ENCODE measurements at regions not wholly inside any gene's neighbourhood (a gene's known extent, or its start where the extent isn't known, plus 50 kb on each side); places are given as distances from the start of the nearest gene placed in this dataset.
"Not testable (repeated sequence)": the region's sequence is repeated elsewhere in the genome, so short reads cannot be mapped to it uniquely, and the experiment has no call there.

DNA sequence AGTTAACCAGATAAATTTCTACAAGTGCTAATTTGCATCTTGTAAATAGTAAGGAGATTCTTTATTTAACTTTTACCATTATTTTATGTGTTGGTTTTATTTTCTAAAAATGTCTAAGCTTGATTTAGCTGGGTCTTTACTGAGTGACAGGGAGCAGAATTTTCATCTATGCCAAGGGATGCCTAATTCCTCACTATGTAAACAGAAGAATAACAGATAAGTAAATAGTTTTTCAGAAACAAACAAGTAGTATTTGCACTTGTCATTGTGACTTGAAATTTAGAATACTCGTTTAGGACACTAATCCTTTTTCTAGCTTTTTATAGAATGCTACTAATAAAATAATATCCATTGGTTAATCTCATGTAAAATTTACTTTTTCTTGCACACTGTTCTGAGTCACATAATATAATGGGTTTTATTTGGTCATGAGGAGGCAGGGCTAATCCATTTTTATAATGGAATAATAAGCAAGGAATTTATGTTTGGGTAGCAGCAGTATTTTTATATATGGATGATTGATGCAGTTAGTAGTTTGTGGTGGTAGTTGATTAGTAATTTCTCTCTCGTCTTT is 746.5 kb downstream of the SLC6A15 start:
- no peak for DNase-seq (ENCODE audit: low read depth in 4 of 4, low spot score in 3 of 4)

DNA sequence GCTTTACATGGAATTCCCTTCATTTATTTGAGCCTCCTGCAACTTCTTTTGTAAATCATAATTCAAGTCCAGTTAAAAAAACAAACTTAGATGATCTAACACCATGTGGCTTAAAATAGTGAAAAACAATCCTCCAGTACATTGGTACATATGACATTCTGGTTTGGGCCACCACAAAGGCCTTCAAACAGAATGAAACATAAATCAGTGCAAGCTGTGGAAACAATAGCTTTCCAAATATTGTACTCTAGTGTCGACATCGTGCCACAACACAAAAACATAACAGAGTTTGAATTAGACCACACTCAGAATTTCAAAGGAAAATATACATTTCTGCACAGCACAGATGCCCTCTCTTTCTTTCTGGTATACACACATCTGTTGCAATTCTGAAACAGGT is 751.3 kb downstream of the SLC6A15 start:
- no peak for DNase-seq (ENCODE audit: low read depth in 4 of 4, low spot score in 3 of 4)

GRCh38 chr12:84159260-84159659 is 753.3 kb downstream of the SLC6A15 start:
- DNase-seq (ENCODE audit: low read depth in 4 of 4, low spot score in 3 of 4): no peak

DNA sequence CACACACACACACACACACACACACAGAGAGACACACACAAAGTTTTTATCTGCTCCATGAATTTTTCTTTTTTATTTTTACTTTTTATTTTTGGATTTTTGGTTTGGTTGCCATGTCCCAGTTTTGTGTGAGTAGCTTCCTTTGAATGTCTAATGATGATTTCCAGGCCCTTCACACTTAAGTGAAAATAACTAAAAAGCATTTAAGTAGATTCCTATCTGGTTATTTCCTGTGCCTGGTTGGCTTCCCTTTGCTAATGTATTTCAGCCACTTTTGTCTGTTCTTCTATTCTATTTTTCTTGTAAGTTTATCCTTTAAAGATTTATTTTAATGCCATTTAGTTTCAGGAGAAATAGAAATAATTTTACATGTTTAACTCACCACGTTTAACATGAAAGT is 755.4 kb downstream of the SLC6A15 start:
- no peak for DNase-seq (ENCODE audit: low read depth in 4 of 4, low spot score in 3 of 4)

GRCh38 chr12:84154991-84155930 is 757.3 kb downstream of the SLC6A15 start:
- not testable (repeated sequence) for DNase-seq (ENCODE audit: low read depth in 4 of 4, low spot score in 3 of 4)

GRCh38 chr12:84154439-84154990 is 758.1 kb downstream of the SLC6A15 start:
- DNase-seq (ENCODE audit: low read depth in 4 of 4, low spot score in 3 of 4): not testable (repeated sequence)

GRCh38 chr12:84150201-84150600 is 762.4 kb downstream of the SLC6A15 start:
- peak in 1 of 4 donors; percentile 19 for DNase-seq (ENCODE audit: low read depth in 4 of 4, low spot score in 3 of 4)

DNA sequence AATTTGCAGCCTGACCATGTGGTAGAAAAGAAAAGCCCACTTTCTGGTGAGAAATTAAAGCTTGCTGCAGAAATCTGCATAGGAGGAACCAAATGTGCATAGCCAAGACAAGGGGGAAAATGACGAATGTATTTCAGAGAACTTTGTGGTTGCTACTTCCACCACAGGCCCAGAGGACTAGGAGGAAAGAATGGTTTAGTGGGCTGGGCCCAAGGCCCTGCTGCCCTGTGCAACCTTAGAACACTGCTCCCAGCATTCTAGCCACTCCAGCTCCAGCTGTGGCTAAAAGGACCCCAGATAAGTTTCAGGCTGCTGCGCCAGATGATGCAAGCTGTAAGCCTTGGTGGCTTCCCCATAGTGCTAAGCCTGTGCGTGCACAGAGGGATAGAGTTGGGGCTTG is 764.3 kb downstream of the SLC6A15 start:
- DNase-seq (ENCODE audit: low read depth in 4 of 4, low spot score in 3 of 4): no peak

- no peak for DNase-seq (ENCODE audit: low read depth in 4 of 4, low spot score in 3 of 4)
Measured at GRCh38 chr12:84136862-84137367, 775.7 kb downstream of the SLC6A15 start.

- no peak for DNase-seq (ENCODE audit: low read depth in 4 of 4, low spot score in 3 of 4)
Measured at GRCh38 chr12:84135586-84136279, 776.9 kb downstream of the SLC6A15 start.

GRCh38 chr12:84134797-84135366 is 777.7 kb downstream of the SLC6A15 start:
- DNase-seq (ENCODE audit: low read depth in 4 of 4, low spot score in 3 of 4): no peak

GRCh38 chr12:84131076-84131475 is 781.5 kb downstream of the SLC6A15 start:
- DNase-seq (ENCODE audit: low read depth in 4 of 4, low spot score in 3 of 4): no peak

GRCh38 chr12:84128117-84128991 is 784.2 kb downstream of the SLC6A15 start:
- no peak for DNase-seq (ENCODE audit: low read depth in 4 of 4, low spot score in 3 of 4)

DNA sequence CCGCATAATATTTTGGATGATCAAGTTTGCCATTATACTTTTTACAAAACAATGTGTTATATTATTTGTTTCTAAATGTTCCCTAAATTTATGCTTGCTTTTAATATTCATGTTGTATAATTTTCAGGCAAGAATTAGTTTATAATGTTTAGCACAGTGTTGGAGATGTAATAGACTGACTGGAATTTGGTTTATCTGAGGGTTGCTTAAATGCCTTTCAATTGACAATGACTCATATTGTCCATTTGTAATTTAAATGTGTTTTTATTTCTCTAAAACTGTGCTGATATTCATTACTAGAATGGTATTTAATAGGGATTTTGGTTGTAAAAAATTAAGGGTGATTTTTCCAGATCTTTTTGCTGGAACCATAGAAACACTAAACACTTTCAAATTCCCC is 788.4 kb downstream of the SLC6A15 start:
- DNase-seq (ENCODE audit: low read depth in 4 of 4, low spot score in 3 of 4): no peak

GRCh38 chr12:84117190-84117589 is 795.4 kb downstream of the SLC6A15 start:
- no peak for DNase-seq (ENCODE audit: low read depth in 4 of 4, low spot score in 3 of 4)

GRCh38 chr12:84113666-84114065 is 798.9 kb downstream of the SLC6A15 start:
- no peak for DNase-seq (ENCODE audit: low read depth in 4 of 4, low spot score in 3 of 4)

DNA sequence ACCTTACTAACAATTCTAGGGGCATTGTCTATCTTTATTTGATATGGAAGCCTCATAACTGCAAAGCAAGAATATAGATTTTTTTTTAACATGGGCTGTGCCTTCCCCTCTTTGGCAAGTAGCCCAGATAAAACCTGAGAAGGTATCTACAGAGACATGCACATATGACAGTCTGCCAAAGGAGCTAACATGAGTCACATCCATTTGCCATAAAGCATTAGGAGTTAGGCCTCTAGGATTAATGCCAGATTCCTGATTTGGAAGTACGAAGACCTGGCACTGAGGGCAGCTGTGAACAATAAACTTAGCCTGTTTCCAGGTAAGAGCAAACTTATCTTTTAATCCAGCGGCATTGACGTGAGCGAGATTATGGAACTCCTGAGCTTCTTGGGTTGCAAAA is 808.7 kb downstream of the SLC6A15 start:
- not testable (repeated sequence) for DNase-seq (ENCODE audit: low read depth in 4 of 4, low spot score in 3 of 4)

DNA sequence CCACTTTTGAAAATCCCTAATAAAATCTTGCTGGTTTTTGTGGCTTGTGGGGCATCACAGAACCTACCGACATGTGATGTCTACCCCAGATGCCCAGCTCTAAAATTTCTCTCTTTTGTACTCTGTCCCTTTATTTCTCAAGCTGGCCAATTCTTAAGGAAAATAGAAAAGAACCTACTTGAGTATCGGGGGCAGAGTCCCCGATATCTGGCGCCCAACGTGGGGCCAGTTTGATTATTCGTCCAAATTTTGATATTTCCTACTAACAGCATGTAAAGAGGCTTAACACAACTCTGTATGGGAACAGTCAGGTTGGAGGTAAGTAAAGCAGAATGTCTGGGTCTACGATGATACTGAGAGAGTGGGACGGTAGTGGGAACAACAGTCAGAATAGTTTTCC is 810.6 kb downstream of the SLC6A15 start:
- DNase-seq (ENCODE audit: low read depth in 4 of 4, low spot score in 3 of 4): not testable (repeated sequence)

GRCh38 chr12:84099591-84099990 is 813.0 kb downstream of the SLC6A15 start:
- DNase-seq (ENCODE audit: low read depth in 4 of 4, low spot score in 3 of 4): not testable (repeated sequence)

GRCh38 chr12:84091651-84092050 is 820.9 kb downstream of the SLC6A15 start:
- DNase-seq (ENCODE audit: low read depth in 4 of 4, low spot score in 3 of 4): no peak
